ENCODE measurements at regions not wholly inside any gene's neighbourhood (a gene's known extent, or its start where the extent isn't known, plus 50 kb on each side); places are given as distances from the start of the nearest gene placed in this dataset.

- Mint-ChIP-seq H3K4me1 (ENCODE audit: low read depth) (no peaks in the 10 kb centered on the region), H3K27ac (no peak overlapping the region), H3K27me3 (ENCODE audit: low read depth) (no peaks in the 10 kb centered on the region), H3K4me3 (no peak overlapping the region), H3K9me3 (no peaks in the 10 kb centered on the region), H3K36me3 (ENCODE audit: low read depth) (no peaks in the 10 kb centered on the region)
These were observed 1106.7 kb downstream of the DTWD2 start for GRCh38 chr5:117881426-117882230.

- Mint-ChIP-seq H3K36me3 (ENCODE audit: low read depth) (no peaks in the 10 kb centered on the region), H3K4me1 (ENCODE audit: low read depth) (no peaks in the 10 kb centered on the region), H3K9me3 (no peaks in the 10 kb centered on the region)
These were observed 1107.4 kb downstream of the DTWD2 start for GRCh38 chr5:117880932-117881331.

GRCh38 chr5:117877731-117878130 lies 1110.6 kb downstream of the DTWD2 start:
- H3K36me3 Mint-ChIP-seq (ENCODE audit: low read depth), result no peaks in the 10 kb centered on the region
- no peak overlapping the region for H3K27ac Mint-ChIP-seq
- no peaks in the 10 kb centered on the region for H3K4me1 Mint-ChIP-seq (ENCODE audit: low read depth)
- no peaks in the 10 kb centered on the region for H3K9me3 Mint-ChIP-seq
- H3K27me3 Mint-ChIP-seq (ENCODE audit: low read depth), result no peaks in the 10 kb centered on the region
- H3K4me3 Mint-ChIP-seq, result no peak overlapping the region

More at GRCh38 chr5:117880932-117881331, 1107.4 kb downstream of the DTWD2 start:
- no peak overlapping the region for H3K4me3 Mint-ChIP-seq
- H3K27me3 Mint-ChIP-seq (ENCODE audit: low read depth), result no peaks in the 10 kb centered on the region
- H3K27ac Mint-ChIP-seq, result no peak overlapping the region

- H3K27me3 Mint-ChIP-seq (ENCODE audit: low read depth), result no peaks in the 10 kb centered on the region
- H3K4me3 Mint-ChIP-seq, result no peak overlapping the region
- H3K4me1 Mint-ChIP-seq (ENCODE audit: low read depth), result no peaks in the 10 kb centered on the region
- H3K36me3 Mint-ChIP-seq (ENCODE audit: low read depth), result no peaks in the 10 kb centered on the region
- H3K9me3 Mint-ChIP-seq, result no peaks in the 10 kb centered on the region
- H3K27ac Mint-ChIP-seq, result no peak overlapping the region
These were observed 1115.5 kb downstream of the DTWD2 start for GRCh38 chr5:117872798-117873368.

- H3K36me3 Mint-ChIP-seq (ENCODE audit: low read depth), result no peaks in the 10 kb centered on the region
- no peak overlapping the region for H3K4me3 Mint-ChIP-seq
- no peaks in the 10 kb centered on the region for H3K4me1 Mint-ChIP-seq (ENCODE audit: low read depth)
- no peaks in the 10 kb centered on the region for H3K27me3 Mint-ChIP-seq (ENCODE audit: low read depth)
- no peaks in the 10 kb centered on the region for H3K9me3 Mint-ChIP-seq
- H3K27ac Mint-ChIP-seq, result no peak overlapping the region
These were observed 1118.8 kb downstream of the DTWD2 start for GRCh38 chr5:117869596-117869995.

- H3K27ac Mint-ChIP-seq, result no peak overlapping the region
- no peaks in the 10 kb centered on the region for H3K27me3 Mint-ChIP-seq (ENCODE audit: low read depth)
- H3K36me3 Mint-ChIP-seq (ENCODE audit: low read depth), result no peaks in the 10 kb centered on the region
- H3K9me3 Mint-ChIP-seq, result no peaks in the 10 kb centered on the region
- no peak overlapping the region for H3K4me3 Mint-ChIP-seq
- H3K4me1 Mint-ChIP-seq (ENCODE audit: low read depth), result no peaks in the 10 kb centered on the region
These were observed 1124.6 kb downstream of the DTWD2 start for GRCh38 chr5:117863586-117864296.

- H3K4me1 Mint-ChIP-seq (ENCODE audit: low read depth), result no peaks in the 10 kb centered on the region
- no peak overlapping the region for H3K4me3 Mint-ChIP-seq
- no peaks in the 10 kb centered on the region for H3K9me3 Mint-ChIP-seq
- no peak overlapping the region for H3K27ac Mint-ChIP-seq
- H3K27me3 Mint-ChIP-seq (ENCODE audit: low read depth), result no peaks in the 10 kb centered on the region
- no peaks in the 10 kb centered on the region for H3K36me3 Mint-ChIP-seq (ENCODE audit: low read depth)
These were observed 1127.8 kb downstream of the DTWD2 start for GRCh38 chr5:117860550-117860949.

GRCh38 chr5:117859176-117859575 lies 1129.2 kb downstream of the DTWD2 start:
- Mint-ChIP-seq H3K4me3 (no peak overlapping the region), H3K27ac (no peak overlapping the region), H3K9me3 (no peaks in the 10 kb centered on the region), H3K36me3 (ENCODE audit: low read depth) (no peaks in the 10 kb centered on the region), H3K27me3 (ENCODE audit: low read depth) (no peaks in the 10 kb centered on the region), H3K4me1 (ENCODE audit: low read depth) (no peaks in the 10 kb centered on the region)

GRCh38 chr5:117856713-117857112 lies 1131.6 kb downstream of the DTWD2 start:
- Mint-ChIP-seq H3K4me3 (no peak overlapping the region), H3K27ac (no peak overlapping the region), H3K27me3 (ENCODE audit: low read depth) (no peaks in the 10 kb centered on the region), H3K36me3 (ENCODE audit: low read depth) (no peaks in the 10 kb centered on the region), H3K9me3 (peaks cover 4% of the 10 kb centered on the region), H3K4me1 (ENCODE audit: low read depth) (no peaks in the 10 kb centered on the region)

GRCh38 chr5:117837786-117838185 lies 1150.6 kb downstream of the DTWD2 start:
- H3K36me3 Mint-ChIP-seq (ENCODE audit: low read depth), result no peaks in the 10 kb centered on the region
- H3K9me3 Mint-ChIP-seq, result peaks cover 9% of the 10 kb centered on the region
- H3K4me1 Mint-ChIP-seq (ENCODE audit: low read depth), result no peaks in the 10 kb centered on the region

GRCh38 chr5:117833691-117834090 lies 1154.7 kb downstream of the DTWD2 start:
- Mint-ChIP-seq H3K27me3 (ENCODE audit: low read depth) (no peaks in the 10 kb centered on the region), H3K27ac (no peak overlapping the region), H3K36me3 (ENCODE audit: low read depth) (no peaks in the 10 kb centered on the region), H3K9me3 (peaks cover 11% of the 10 kb centered on the region), H3K4me3 (no peak overlapping the region), H3K4me1 (ENCODE audit: low read depth) (no peaks in the 10 kb centered on the region)

More at GRCh38 chr5:117837786-117838185, 1150.6 kb downstream of the DTWD2 start:
- no peak overlapping the region for H3K27ac Mint-ChIP-seq
- H3K4me3 Mint-ChIP-seq, result no peak overlapping the region
- H3K27me3 Mint-ChIP-seq (ENCODE audit: low read depth), result no peaks in the 10 kb centered on the region

GRCh38 chr5:117829646-117830045 lies 1158.7 kb downstream of the DTWD2 start:
- Mint-ChIP-seq H3K27me3 (ENCODE audit: low read depth) (no peaks in the 10 kb centered on the region), H3K27ac (no peak overlapping the region), H3K4me1 (ENCODE audit: low read depth) (no peaks in the 10 kb centered on the region), H3K36me3 (ENCODE audit: low read depth) (no peaks in the 10 kb centered on the region), H3K9me3 (peaks cover 17% of the 10 kb centered on the region), H3K4me3 (no peak overlapping the region)

- no peak overlapping the region for H3K27ac Mint-ChIP-seq
- H3K27me3 Mint-ChIP-seq (ENCODE audit: low read depth), result no peaks in the 10 kb centered on the region
- peaks cover 15% of the 10 kb centered on the region for H3K9me3 Mint-ChIP-seq
- no peak overlapping the region for H3K4me3 Mint-ChIP-seq
- no peaks in the 10 kb centered on the region for H3K4me1 Mint-ChIP-seq (ENCODE audit: low read depth)
- H3K36me3 Mint-ChIP-seq (ENCODE audit: low read depth), result no peaks in the 10 kb centered on the region
These were observed 1174.5 kb downstream of the DTWD2 start for GRCh38 chr5:117813850-117814249.

- no peaks in the 10 kb centered on the region for H3K4me1 Mint-ChIP-seq (ENCODE audit: low read depth)
- no peak overlapping the region for H3K4me3 Mint-ChIP-seq
- H3K36me3 Mint-ChIP-seq (ENCODE audit: low read depth), result no peaks in the 10 kb centered on the region
- H3K27ac Mint-ChIP-seq, result no peak overlapping the region
- no peaks in the 10 kb centered on the region for H3K27me3 Mint-ChIP-seq (ENCODE audit: low read depth)
- H3K9me3 Mint-ChIP-seq, result peaks cover 14% of the 10 kb centered on the region
These were observed 1175.5 kb downstream of the DTWD2 start for GRCh38 chr5:117812861-117813260.

GRCh38 chr5:117809251-117809650 lies 1179.1 kb downstream of the DTWD2 start:
- peaks cover 22% of the 10 kb centered on the region for H3K9me3 Mint-ChIP-seq
- H3K4me3 Mint-ChIP-seq, result no peak overlapping the region
- no peak overlapping the region for H3K27ac Mint-ChIP-seq
- H3K27me3 Mint-ChIP-seq (ENCODE audit: low read depth), result no peaks in the 10 kb centered on the region
- no peaks in the 10 kb centered on the region for H3K36me3 Mint-ChIP-seq (ENCODE audit: low read depth)
- H3K4me1 Mint-ChIP-seq (ENCODE audit: low read depth), result no peaks in the 10 kb centered on the region
